Esophagus squamous epithelium (tissue), 4 donors: ENCODE measurements at regions not wholly inside any gene's neighbourhood (a gene's known extent, or its start where the extent isn't known, plus 50 kb on each side); places are given as distances from the start of the nearest gene placed in this dataset.
"Not testable (repeated sequence)": the region's sequence is repeated elsewhere in the genome, so short reads cannot be mapped to it uniquely, and the experiment has no call there.

Source experiments
- POLR2A ChIP-seq, 4 donors: fragments of 450-650 bp; IDR thresholded peaks; one replicate each; pipeline ENCODE4 v1.6.1; 2017; ENCODE audit warnings: antibody characterized with exemption in 4 of 4, mild to moderate bottlenecking in 4 of 4, moderate library complexity in 3 of 4
- TF ChIP-seq, protein P1 (sequence below), 6 experiments: fragments of 450-650 bp in 4 of 6; fragments of 200-600 bp in 2 of 6; sonication (generic) in 2 of 6; IDR thresholded peaks; one replicate each; pipeline ENCODE4 v1.5.1; 2016 to 2019; ENCODE audit warnings: antibody characterized with exemption in 6 of 6, mild to moderate bottlenecking in 4 of 6, moderate library complexity in 4 of 6

DNA sequence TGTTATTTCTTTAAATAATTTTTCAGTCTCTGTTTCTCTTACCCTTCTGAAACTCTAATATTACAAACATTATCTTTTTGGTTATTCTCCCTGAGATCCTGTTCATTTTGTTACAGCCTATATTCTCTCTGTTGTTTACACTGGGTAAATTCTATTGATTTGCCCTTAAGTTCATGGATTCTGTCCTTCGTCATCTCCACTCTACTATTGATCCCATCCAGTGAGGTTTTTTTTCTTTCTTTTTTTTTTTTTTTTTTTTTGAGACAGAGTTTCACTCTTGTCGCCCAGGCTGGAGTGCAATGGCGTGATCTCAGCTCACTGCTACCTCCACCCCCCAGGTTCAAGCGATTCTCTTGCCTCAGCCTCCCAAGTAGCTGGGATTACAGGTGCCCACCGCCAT, 393.9 kb downstream of the ZNF674 start:
- TF ChIP-seq, protein P1, sequence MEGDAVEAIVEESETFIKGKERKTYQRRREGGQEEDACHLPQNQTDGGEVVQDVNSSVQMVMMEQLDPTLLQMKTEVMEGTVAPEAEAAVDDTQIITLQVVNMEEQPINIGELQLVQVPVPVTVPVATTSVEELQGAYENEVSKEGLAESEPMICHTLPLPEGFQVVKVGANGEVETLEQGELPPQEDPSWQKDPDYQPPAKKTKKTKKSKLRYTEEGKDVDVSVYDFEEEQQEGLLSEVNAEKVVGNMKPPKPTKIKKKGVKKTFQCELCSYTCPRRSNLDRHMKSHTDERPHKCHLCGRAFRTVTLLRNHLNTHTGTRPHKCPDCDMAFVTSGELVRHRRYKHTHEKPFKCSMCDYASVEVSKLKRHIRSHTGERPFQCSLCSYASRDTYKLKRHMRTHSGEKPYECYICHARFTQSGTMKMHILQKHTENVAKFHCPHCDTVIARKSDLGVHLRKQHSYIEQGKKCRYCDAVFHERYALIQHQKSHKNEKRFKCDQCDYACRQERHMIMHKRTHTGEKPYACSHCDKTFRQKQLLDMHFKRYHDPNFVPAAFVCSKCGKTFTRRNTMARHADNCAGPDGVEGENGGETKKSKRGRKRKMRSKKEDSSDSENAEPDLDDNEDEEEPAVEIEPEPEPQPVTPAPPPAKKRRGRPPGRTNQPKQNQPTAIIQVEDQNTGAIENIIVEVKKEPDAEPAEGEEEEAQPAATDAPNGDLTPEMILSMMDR (IDR thresholded peaks at IDR 0.05), result not testable (repeated sequence)
- TF ChIP-seq POLR2A (IDR thresholded peaks at IDR 0.05), result not testable (repeated sequence)
